SJCRH30 (cell line): ENCODE measurements at regions not wholly inside any gene's neighbourhood (a gene's known extent, or its start where the extent isn't known, plus 50 kb on each side); places are given as distances from the start of the nearest gene placed in this dataset.
"Not testable (repeated sequence)": the region's sequence is repeated elsewhere in the genome, so short reads cannot be mapped to it uniquely, and the experiment has no call there.

ENCODE experiments used
- DNase-seq, 2 experiments: peaks; one replicate each; pipeline ENCODE4 v3.0.0-alpha.2; 2015 to 2020
- H3K27ac ChIP-seq: fragments of 250-450 bp; sonication (Bioruptor Pico); 2 replicates; pipeline ENCODE4 v1.5.1; 2020; ENCODE audit warnings: mild to moderate bottlenecking, moderate library complexity
- H3K27me3 ChIP-seq: fragments of 250-450 bp; sonication (Bioruptor Pico); 2 replicates; pipeline ENCODE4 v1.5.1; 2020; ENCODE audit warnings: mild to moderate bottlenecking, moderate library complexity
- H3K36me3 ChIP-seq: fragments of 250-450 bp; sonication (Bioruptor Pico); 2 replicates; pipeline ENCODE4 v1.5.1; 2020; ENCODE audit warnings: mild to moderate bottlenecking, moderate library complexity
- H3K4me1 ChIP-seq: fragments of 250-450 bp; sonication (Bioruptor Pico); 2 replicates; pipeline ENCODE4 v1.5.1; 2020; ENCODE audit warnings: mild to moderate bottlenecking, moderate library complexity
- H3K4me3 ChIP-seq: fragments of 250-450 bp; sonication (Bioruptor Pico); 2 replicates; pipeline ENCODE4 v1.5.1; 2020; ENCODE audit warnings: mild to moderate bottlenecking, moderate library complexity
- H3K9me3 ChIP-seq: fragments of 250-450 bp; sonication (Bioruptor Pico); replicated peaks from 2 replicates; pipeline ENCODE4 v1.5.1; 2020; ENCODE audit warnings: mild to moderate bottlenecking, moderate library complexity

DNA sequence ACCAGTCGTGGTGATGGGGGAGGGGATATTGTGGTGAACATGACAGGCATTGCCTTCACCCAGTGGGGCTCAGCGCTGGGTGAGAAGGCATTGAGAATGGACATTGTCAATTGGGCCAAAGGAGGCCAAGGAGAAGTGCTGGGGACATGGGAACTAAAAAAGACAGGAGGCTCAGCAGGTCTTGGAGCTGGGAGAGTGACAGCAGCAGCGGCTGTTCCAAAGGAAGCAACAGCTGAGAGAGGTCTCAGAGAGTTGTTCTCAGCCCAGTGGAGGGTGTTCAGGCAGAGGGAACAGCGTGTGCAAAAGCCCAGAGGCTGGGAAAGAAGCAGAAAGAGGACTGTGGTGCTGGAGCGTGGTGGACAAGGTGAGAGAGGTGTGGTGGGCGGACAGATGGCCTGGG lies 56.6 kb upstream of the ASNS start:
- DNase-seq, result peak; percentile 68 to 69

DNA sequence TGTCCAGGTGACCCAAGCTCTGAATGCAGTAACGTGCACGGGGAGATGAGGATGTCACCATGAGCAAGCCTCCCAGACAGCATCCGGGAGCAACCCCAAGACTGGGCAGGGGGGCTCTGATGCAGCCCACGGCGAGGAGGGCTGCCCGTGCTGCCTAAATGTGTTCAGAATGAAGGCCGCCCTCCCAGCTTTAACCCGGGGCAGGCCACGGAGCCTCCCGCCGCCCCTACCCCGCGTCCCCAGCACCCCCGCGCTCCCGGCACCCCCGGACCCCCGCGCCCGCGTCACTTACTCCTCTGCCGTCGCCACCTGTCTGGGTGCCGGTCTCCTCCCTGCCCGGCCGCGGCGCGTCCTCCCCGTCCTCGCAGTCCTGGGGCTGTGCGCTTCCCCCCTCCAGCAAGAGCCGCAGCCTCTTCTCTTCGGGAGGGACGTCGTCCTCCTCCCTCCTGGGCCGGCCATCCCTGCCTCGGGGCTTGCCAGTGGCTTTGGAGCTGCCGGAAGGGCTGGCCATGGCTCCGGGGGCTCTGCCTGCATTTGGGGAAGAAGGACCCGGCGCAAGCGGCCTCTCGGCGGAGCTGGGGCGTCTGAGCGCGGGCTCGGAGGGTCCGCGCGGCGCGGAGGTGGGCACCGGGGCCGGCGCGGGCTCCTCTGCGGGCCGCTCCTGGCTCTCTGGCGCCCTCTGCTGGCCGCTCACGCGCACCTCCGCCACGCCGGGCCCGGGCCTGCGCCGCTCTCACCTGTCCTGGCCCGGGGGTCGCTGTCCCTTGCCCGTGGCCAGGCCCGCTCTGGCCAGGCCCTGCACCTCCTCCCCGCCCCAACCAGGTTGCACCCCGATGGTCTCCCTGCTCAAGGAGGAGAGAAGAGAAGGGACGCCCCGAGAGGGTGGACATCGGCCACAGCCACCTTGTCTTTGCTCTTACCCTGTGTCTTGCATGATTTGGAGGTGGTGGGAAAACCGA lies 55.9 kb upstream of the ASNS start:
- not testable (repeated sequence) for H3K36me3 ChIP-seq, H3K9me3 ChIP-seq, H3K27me3 ChIP-seq, H3K4me1 ChIP-seq, H3K27ac ChIP-seq
- peak overlapping the region; percentile 66 for H3K4me3 ChIP-seq
- peak; percentile 33 to 70 for DNase-seq

More for the DNA sequence above, 56.6 kb upstream of the ASNS start:
- H3K27me3 ChIP-seq, H3K9me3 ChIP-seq, H3K4me1 ChIP-seq, H3K36me3 ChIP-seq, H3K27ac ChIP-seq, H3K4me3 ChIP-seq: not testable (repeated sequence)
